Endothelial cell (in vitro differentiated cells): ENCODE measurements at regions not wholly inside any gene's neighbourhood (a gene's known extent, or its start where the extent isn't known, plus 50 kb on each side); places are given as distances from the start of the nearest gene placed in this dataset.

ENCODE experiments used
- DNase-seq: peaks from one replicate; pipeline ENCODE4 v3.0.0; 2021; ENCODE audit warnings: low spot score
- H3K27ac Mint-ChIP-seq: one replicate; pipeline ENCODE4 v1.8.0; 2021; ENCODE audit warnings: mixed read lengths, inconsistent platforms; ENCODE audit not compliant: unreplicated experiment
- H3K27me3 Mint-ChIP-seq: one replicate; pipeline ENCODE4 v1.8.0; 2021; ENCODE audit warnings: mild to moderate bottlenecking, moderate library complexity, mixed read lengths, inconsistent platforms; ENCODE audit not compliant: unreplicated experiment
- H3K36me3 Mint-ChIP-seq: one replicate; pipeline ENCODE4 v1.8.0; 2021; ENCODE audit warnings: mild to moderate bottlenecking, low read depth, mixed read lengths, inconsistent platforms; ENCODE audit not compliant: unreplicated experiment
- H3K4me1 Mint-ChIP-seq: one replicate; pipeline ENCODE4 v1.8.0; 2021; ENCODE audit warnings: mild to moderate bottlenecking, mixed read lengths, inconsistent platforms; ENCODE audit not compliant: unreplicated experiment
- H3K4me3 Mint-ChIP-seq: one replicate; pipeline ENCODE4 v1.8.0; 2021; ENCODE audit warnings: mild to moderate bottlenecking, mixed read lengths, inconsistent platforms; ENCODE audit not compliant: unreplicated experiment
- H3K9me3 Mint-ChIP-seq: one replicate; pipeline ENCODE4 v1.8.0; 2021; ENCODE audit warnings: mixed read lengths, inconsistent platforms; ENCODE audit not compliant: unreplicated experiment
- TF ChIP-seq, protein P1 (sequence below): fragments of 200-600 bp; sonication (generic); IDR thresholded peaks from one replicate; pipeline ENCODE4 v1.5.0; 2021; ENCODE audit warnings: antibody characterized with exemption; ENCODE audit not compliant: unreplicated experiment

- DNase-seq, result no peak
- peaks cover 13% of the 10 kb centered on the region for H3K4me1 Mint-ChIP-seq
- H3K27ac Mint-ChIP-seq, result no peak overlapping the region
- peaks cover 2% of the 10 kb centered on the region for H3K27me3 Mint-ChIP-seq
- no peaks in the 10 kb centered on the region for H3K36me3 Mint-ChIP-seq
- TF ChIP-seq, protein P1, sequence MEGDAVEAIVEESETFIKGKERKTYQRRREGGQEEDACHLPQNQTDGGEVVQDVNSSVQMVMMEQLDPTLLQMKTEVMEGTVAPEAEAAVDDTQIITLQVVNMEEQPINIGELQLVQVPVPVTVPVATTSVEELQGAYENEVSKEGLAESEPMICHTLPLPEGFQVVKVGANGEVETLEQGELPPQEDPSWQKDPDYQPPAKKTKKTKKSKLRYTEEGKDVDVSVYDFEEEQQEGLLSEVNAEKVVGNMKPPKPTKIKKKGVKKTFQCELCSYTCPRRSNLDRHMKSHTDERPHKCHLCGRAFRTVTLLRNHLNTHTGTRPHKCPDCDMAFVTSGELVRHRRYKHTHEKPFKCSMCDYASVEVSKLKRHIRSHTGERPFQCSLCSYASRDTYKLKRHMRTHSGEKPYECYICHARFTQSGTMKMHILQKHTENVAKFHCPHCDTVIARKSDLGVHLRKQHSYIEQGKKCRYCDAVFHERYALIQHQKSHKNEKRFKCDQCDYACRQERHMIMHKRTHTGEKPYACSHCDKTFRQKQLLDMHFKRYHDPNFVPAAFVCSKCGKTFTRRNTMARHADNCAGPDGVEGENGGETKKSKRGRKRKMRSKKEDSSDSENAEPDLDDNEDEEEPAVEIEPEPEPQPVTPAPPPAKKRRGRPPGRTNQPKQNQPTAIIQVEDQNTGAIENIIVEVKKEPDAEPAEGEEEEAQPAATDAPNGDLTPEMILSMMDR, result no peak
- H3K4me3 Mint-ChIP-seq, result no peak overlapping the region
- no peaks in the 10 kb centered on the region for H3K9me3 Mint-ChIP-seq
Observed at GRCh38 chr10:118408181-118408580, 66.1 kb upstream of the FAM204A start.

DNA sequence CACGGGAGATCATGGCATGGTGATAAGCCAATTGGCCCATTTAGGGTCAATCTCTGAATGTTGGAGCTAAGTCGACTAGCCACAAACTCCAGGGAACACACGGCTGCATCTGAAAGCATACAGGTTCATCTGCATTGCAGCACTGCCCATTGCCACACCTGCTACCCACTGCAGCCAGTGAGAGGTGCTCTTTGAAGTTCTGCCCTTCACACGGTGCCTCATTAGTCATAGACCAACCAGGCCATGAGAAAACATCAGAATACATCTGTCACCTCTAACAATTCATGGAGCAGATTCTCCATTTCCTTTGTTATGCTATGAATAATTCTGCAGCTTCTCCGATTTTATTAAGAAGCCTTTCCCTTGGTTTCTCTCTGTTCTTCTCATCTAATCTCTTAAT is 65.7 kb upstream of the FAM204A start:
- no peak for DNase-seq
- TF ChIP-seq, protein P1, result no peak
- peaks cover 2% of the 10 kb centered on the region for H3K27me3 Mint-ChIP-seq
- H3K9me3 Mint-ChIP-seq, result no peaks in the 10 kb centered on the region
- H3K27ac Mint-ChIP-seq, result no peak overlapping the region
- H3K36me3 Mint-ChIP-seq, result no peaks in the 10 kb centered on the region
- peaks cover 13% of the 10 kb centered on the region for H3K4me1 Mint-ChIP-seq
- H3K4me3 Mint-ChIP-seq, result no peak overlapping the region

GRCh38 chr10:118407026-118407425 is 64.9 kb upstream of the FAM204A start:
- peaks cover 2% of the 10 kb centered on the region for H3K27me3 Mint-ChIP-seq
- H3K9me3 Mint-ChIP-seq, result no peaks in the 10 kb centered on the region
- DNase-seq, result no peak
- peaks cover 13% of the 10 kb centered on the region for H3K4me1 Mint-ChIP-seq
- no peaks in the 10 kb centered on the region for H3K36me3 Mint-ChIP-seq
- H3K27ac Mint-ChIP-seq, result no peak overlapping the region
- TF ChIP-seq, protein P1, result no peak
- H3K4me3 Mint-ChIP-seq, result no peak overlapping the region

DNA sequence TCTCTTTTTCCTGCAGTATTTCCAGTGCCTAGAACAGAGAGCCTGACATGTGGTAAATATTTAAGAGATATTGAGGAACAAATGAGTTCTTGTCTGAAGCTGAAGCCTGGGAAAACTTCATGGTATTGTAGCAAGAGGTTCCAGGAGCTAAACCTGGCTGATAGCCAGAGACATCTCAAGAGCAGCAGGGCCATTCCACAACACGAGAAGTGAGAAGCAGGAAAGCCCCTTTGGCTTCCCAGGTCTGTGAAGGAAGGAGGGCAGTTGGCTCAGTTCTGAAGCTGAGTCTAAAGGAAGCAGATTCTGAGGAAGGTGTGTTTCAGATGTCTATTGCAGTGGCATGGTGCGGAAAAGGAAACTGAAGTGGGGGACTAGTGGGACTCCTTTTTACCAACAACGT is 63.8 kb upstream of the FAM204A start:
- DNase-seq, result no peak
- Mint-ChIP-seq H3K9me3 (no peaks in the 10 kb centered on the region), H3K4me1 (peaks cover 13% of the 10 kb centered on the region), H3K27me3 (peaks cover 2% of the 10 kb centered on the region), H3K4me3 (no peak overlapping the region), H3K27ac (no peak overlapping the region), H3K36me3 (no peaks in the 10 kb centered on the region)
- TF ChIP-seq, protein P1, result no peak

DNA sequence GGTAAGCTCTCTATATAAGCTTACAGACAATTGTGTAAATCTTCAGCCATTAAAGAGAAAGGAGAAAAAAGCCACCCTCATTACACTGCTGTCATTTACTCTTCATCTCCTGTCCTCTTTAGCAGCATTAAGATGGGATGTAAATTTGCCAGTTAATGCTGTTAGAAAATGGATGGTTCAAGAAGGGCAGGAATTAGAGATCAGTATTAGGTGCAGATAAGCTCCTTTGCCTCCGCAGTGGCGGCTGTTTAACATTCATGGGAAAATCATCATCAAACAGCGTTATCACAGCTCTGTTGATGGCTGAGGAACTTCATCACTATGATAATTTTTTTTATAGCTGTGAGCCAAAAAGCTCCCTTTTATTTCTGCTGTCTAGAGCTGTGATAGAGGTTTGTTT is 61.8 kb upstream of the FAM204A start:
- no peak for DNase-seq
- peaks cover 13% of the 10 kb centered on the region for H3K4me1 Mint-ChIP-seq
- TF ChIP-seq, protein P1, result no peak
- H3K36me3 Mint-ChIP-seq, result no peaks in the 10 kb centered on the region
- H3K27ac Mint-ChIP-seq, result no peak overlapping the region
- no peak overlapping the region for H3K4me3 Mint-ChIP-seq
- no peaks in the 10 kb centered on the region for H3K9me3 Mint-ChIP-seq
- H3K27me3 Mint-ChIP-seq, result peaks cover 2% of the 10 kb centered on the region
